ENCODE measurements at regions not wholly inside any gene's neighbourhood (a gene's known extent, or its start where the extent isn't known, plus 50 kb on each side); places are given as distances from the start of the nearest gene placed in this dataset.

GRCh38 chr3:13260259-13261103 lies 159.6 kb downstream of the NUP210 start:
- TF ChIP-seq CTCF (IDR thresholded peaks at IDR 0.05) = no peak
- no peak for TF ChIP-seq POLR2A (IDR thresholded peaks at IDR 0.05)

Measured in uterus (tissue), 2 donors.